Hepatocyte (in vitro differentiated cells): ENCODE measurements at regions not wholly inside any gene's neighbourhood (a gene's known extent, or its start where the extent isn't known, plus 50 kb on each side); places are given as distances from the start of the nearest gene placed in this dataset.

Experiments used
- DNase-seq: peaks from one replicate; pipeline ENCODE4 v3.0.0-alpha.2; 2016; ENCODE audit warnings: low spot score
- H2AFZ ChIP-seq: fragments of 200-600 bp; sonication (generic); 2 replicates; pipeline ENCODE4 v1.6.0; 2016; ENCODE audit warnings: antibody characterized with exemption, mild to moderate bottlenecking
- H3K27ac ChIP-seq: fragments of 200-600 bp; sonication (generic); 2 replicates; pipeline ENCODE4 v1.5.1; 2016; ENCODE audit warnings: mild to moderate bottlenecking
- H3K27me3 ChIP-seq: fragments of 200-600 bp; sonication (generic); 2 replicates; pipeline ENCODE4 v1.6.1; 2016
- H3K36me3 ChIP-seq: fragments of 200-600 bp; sonication (generic); replicated peaks from 2 replicates; pipeline ENCODE4 v1.5.1; 2016; ENCODE audit warnings: low read depth; ENCODE audit not compliant: insufficient read depth
- H3K4me1 ChIP-seq: fragments of 200-600 bp; sonication (generic); 2 replicates; pipeline ENCODE4 v1.5.1; 2016; ENCODE audit warnings: mild to moderate bottlenecking, moderate library complexity; ENCODE audit not compliant: insufficient read depth
- H3K4me2 ChIP-seq: fragments of 200-600 bp; sonication (generic); 2 replicates; pipeline ENCODE4 v1.6.0; 2016
- H3K4me3 ChIP-seq: fragments of 200-600 bp; sonication (generic); 2 replicates; pipeline ENCODE4 v1.5.1; 2016; ENCODE audit warnings: mild to moderate bottlenecking
- H3K79me2 ChIP-seq: fragments of 200-600 bp; sonication (generic); 2 replicates; pipeline ENCODE4 v1.6.0; 2017; ENCODE audit warnings: mild to moderate bottlenecking
- H3K9me2 ChIP-seq: fragments of 200-600 bp; sonication (generic); replicated peaks from 2 replicates; pipeline ENCODE4 v1.6.0; 2017; ENCODE audit warnings: mild to moderate bottlenecking; ENCODE audit not compliant: insufficient read depth
- H3K9me3 ChIP-seq: fragments of 200-600 bp; sonication (generic); 2 replicates; pipeline ENCODE4 v1.5.1; 2016; ENCODE audit warnings: low read depth, mild to moderate bottlenecking
- H4K20me1 ChIP-seq: fragments of 200-600 bp; sonication (generic); 2 replicates; pipeline ENCODE4 v1.6.0; 2016; ENCODE audit warnings: mild to moderate bottlenecking; ENCODE audit not compliant: insufficient read depth, poor library complexity, severe bottlenecking
- CTCF ChIP-seq: fragments of 200-600 bp; sonication (generic); IDR thresholded peaks from 2 replicates; pipeline ENCODE4 v1.5.1; 2016; ENCODE audit warnings: antibody characterized with exemption, mild to moderate bottlenecking; ENCODE audit not compliant: poor library complexity
- EZH2 ChIP-seq: fragments of 200-600 bp; sonication (generic); IDR thresholded peaks from 2 replicates; pipeline ENCODE4 v1.6.1; 2016; ENCODE audit warnings: antibody characterized with exemption, mild to moderate bottlenecking, borderline replicate concordance
- EZH2phosphoT487 ChIP-seq: fragments of 200-600 bp; sonication (generic); IDR thresholded peaks from one replicate; pipeline ENCODE4 v1.6.1; 2018; ENCODE audit warnings: antibody characterized with exemption, mild to moderate bottlenecking, low read depth, moderate library complexity; ENCODE audit not compliant: unreplicated experiment, severe bottlenecking
- WGBS: methylation state at CpG from one replicate; pipeline ENCODE4 v1.1.6; 2016; ENCODE audit warnings: low lambda C conversion rate; ENCODE audit errors: missing lambda C conversion rate; 5-methylcytosine and 5-hydroxymethylcytosine counted together

- no peak for DNase-seq
- no peaks in the 10 kb centered on the region for H3K9me3 ChIP-seq
- no peak overlapping the region for H2AFZ ChIP-seq
- H3K4me1 ChIP-seq: no peaks in the 10 kb centered on the region
- no peak overlapping the region for H3K4me3 ChIP-seq
- H3K9me2 ChIP-seq: no peaks in the 10 kb centered on the region
- H3K27ac ChIP-seq: no peak overlapping the region
- H3K79me2 ChIP-seq: no peaks in the 10 kb centered on the region
- no peak overlapping the region for H3K4me2 ChIP-seq
- H3K36me3 ChIP-seq: no peaks in the 10 kb centered on the region
- no peaks in the 10 kb centered on the region for H3K27me3 ChIP-seq
- no peaks in the 10 kb centered on the region for H4K20me1 ChIP-seq
- TF ChIP-seq EZH2 (no peak), EZH2phosphoT487 (no peak), CTCF (no peak)
Measured at GRCh38 chr14:42319996-42320395, 713.3 kb downstream of the LRFN5 start.

- Histone ChIP-seq H3K4me1 (no peaks in the 10 kb centered on the region), H3K4me3 (no peak overlapping the region), H3K36me3 (no peaks in the 10 kb centered on the region), H3K9me3 (no peaks in the 10 kb centered on the region), H3K27ac (no peak overlapping the region), H3K79me2 (no peaks in the 10 kb centered on the region), H3K9me2 (no peaks in the 10 kb centered on the region), H2AFZ (no peak overlapping the region), H3K27me3 (no peaks in the 10 kb centered on the region), H3K4me2 (no peak overlapping the region), H4K20me1 (no peaks in the 10 kb centered on the region)
- no peak for TF ChIP-seq EZH2phosphoT487
- no peak for TF ChIP-seq CTCF
- no peak for TF ChIP-seq EZH2
- no peak for DNase-seq
Measured at GRCh38 chr14:42316693-42317092, 710.0 kb downstream of the LRFN5 start.

- WGBS: 83% methylated on average over 9 of the region's 9 CpGs
- no peak for DNase-seq
- H3K9me3 ChIP-seq: no peaks in the 10 kb centered on the region
- no peaks in the 10 kb centered on the region for H3K4me1 ChIP-seq
- no peaks in the 10 kb centered on the region for H3K36me3 ChIP-seq
- H3K79me2 ChIP-seq: no peaks in the 10 kb centered on the region
- H3K27me3 ChIP-seq: no peaks in the 10 kb centered on the region
- H3K4me2 ChIP-seq: no peak overlapping the region
- no peak overlapping the region for H3K27ac ChIP-seq
- no peaks in the 10 kb centered on the region for H4K20me1 ChIP-seq
- no peak overlapping the region for H2AFZ ChIP-seq
- H3K4me3 ChIP-seq: no peak overlapping the region
- no peaks in the 10 kb centered on the region for H3K9me2 ChIP-seq
- TF ChIP-seq EZH2phosphoT487 (no peak), CTCF (no peak), EZH2 (no peak)
Measured at GRCh38 chr14:42311876-42312275, 705.2 kb downstream of the LRFN5 start.

- H3K4me2 ChIP-seq: no peak overlapping the region
- H4K20me1 ChIP-seq: no peaks in the 10 kb centered on the region
- WGBS: 95% methylated on average over 5 of the region's 5 CpGs
- H3K4me1 ChIP-seq: no peaks in the 10 kb centered on the region
- H2AFZ ChIP-seq: no peak overlapping the region
- DNase-seq: no peak
- H3K9me2 ChIP-seq: no peaks in the 10 kb centered on the region
- H3K9me3 ChIP-seq: peaks cover 6% of the 10 kb centered on the region
- no peak for TF ChIP-seq CTCF
- H3K27ac ChIP-seq: no peak overlapping the region
- H3K36me3 ChIP-seq: no peaks in the 10 kb centered on the region
- no peaks in the 10 kb centered on the region for H3K79me2 ChIP-seq
- no peaks in the 10 kb centered on the region for H3K27me3 ChIP-seq
- H3K4me3 ChIP-seq: no peak overlapping the region
Measured at GRCh38 chr14:42307239-42307825, 700.7 kb downstream of the LRFN5 start.
